ENCODE measurements at regions not wholly inside any gene's neighbourhood (a gene's known extent, or its start where the extent isn't known, plus 50 kb on each side); places are given as distances from the start of the nearest gene placed in this dataset.

DNA sequence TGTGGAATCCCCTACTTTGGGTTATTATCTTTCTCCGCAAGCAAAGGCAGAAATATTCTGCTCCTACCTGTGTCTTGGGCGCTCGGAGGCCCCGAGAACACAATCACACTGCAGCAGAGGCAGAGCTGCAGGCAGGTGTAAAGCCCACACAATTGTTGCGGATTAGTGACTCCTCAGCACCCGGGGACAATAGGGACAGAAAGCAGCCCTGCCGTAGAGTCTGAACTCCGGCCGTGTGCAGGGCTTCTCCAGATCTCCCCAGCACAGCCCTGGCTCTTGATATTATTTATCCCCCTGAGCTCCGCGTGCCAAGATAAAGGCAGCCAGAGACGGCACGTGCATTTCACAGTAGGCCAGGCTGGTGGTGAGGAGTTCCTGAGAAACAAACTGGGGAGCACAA lies 229.2 kb downstream of the EN1 start:
- H3K4me3 Mint-ChIP-seq (ENCODE audit: unreplicated experiment): no peak overlapping the region
- peaks cover 7% of the 10 kb centered on the region for H3K4me1 Mint-ChIP-seq (ENCODE audit: low read depth, unreplicated experiment)
- no peaks in the 10 kb centered on the region for H3K36me3 Mint-ChIP-seq (ENCODE audit: low read depth, unreplicated experiment)
- Histone ChIP-seq H2AFZ (ENCODE audit: low read depth, low read length) (no peak overlapping the region), H3K9ac (ENCODE audit: low read length) (no peak overlapping the region), H3K4me3 (ENCODE audit: insufficient read depth, low read depth, low read length) (no peak overlapping the region), H3K36me3 (ENCODE audit: insufficient read depth, low read length) (no peaks in the 10 kb centered on the region), H4K20me1 (ENCODE audit: insufficient read depth, low read length) (no peaks in the 10 kb centered on the region), H3K4me1 (ENCODE audit: insufficient read depth, low read length) (no peaks in the 10 kb centered on the region), H3K4me2 (ENCODE audit: low read length) (no peak overlapping the region), H3K9me3 (ENCODE audit: insufficient read depth, low read depth, low read length) (no peaks in the 10 kb centered on the region), H3K27me3 (ENCODE audit: insufficient read depth, low read length) (peaks cover 4% of the 10 kb centered on the region), H3K27ac (ENCODE audit: low read depth, low read length) (no peak overlapping the region), H3K79me2 (ENCODE audit: insufficient read depth, low read length) (no peaks in the 10 kb centered on the region)
- peaks cover 27% of the 10 kb centered on the region for H3K27me3 Mint-ChIP-seq (ENCODE audit: low read depth, unreplicated experiment)
- H3K9me3 Mint-ChIP-seq (ENCODE audit: unreplicated experiment): peaks cover 3% of the 10 kb centered on the region
- TF ChIP-seq EZH2 (IDR thresholded peaks at IDR 0.05; ENCODE audit: insufficient read depth, low read length): no peak
- TF ChIP-seq, protein P1, sequence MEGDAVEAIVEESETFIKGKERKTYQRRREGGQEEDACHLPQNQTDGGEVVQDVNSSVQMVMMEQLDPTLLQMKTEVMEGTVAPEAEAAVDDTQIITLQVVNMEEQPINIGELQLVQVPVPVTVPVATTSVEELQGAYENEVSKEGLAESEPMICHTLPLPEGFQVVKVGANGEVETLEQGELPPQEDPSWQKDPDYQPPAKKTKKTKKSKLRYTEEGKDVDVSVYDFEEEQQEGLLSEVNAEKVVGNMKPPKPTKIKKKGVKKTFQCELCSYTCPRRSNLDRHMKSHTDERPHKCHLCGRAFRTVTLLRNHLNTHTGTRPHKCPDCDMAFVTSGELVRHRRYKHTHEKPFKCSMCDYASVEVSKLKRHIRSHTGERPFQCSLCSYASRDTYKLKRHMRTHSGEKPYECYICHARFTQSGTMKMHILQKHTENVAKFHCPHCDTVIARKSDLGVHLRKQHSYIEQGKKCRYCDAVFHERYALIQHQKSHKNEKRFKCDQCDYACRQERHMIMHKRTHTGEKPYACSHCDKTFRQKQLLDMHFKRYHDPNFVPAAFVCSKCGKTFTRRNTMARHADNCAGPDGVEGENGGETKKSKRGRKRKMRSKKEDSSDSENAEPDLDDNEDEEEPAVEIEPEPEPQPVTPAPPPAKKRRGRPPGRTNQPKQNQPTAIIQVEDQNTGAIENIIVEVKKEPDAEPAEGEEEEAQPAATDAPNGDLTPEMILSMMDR (IDR thresholded peaks at IDR 0.05; ENCODE audit: insufficient read depth, low read depth, low read length): no peak
- no peak overlapping the region for H3K27ac Mint-ChIP-seq (ENCODE audit: unreplicated experiment)
- FAIRE-seq (no peak), DNase-seq (ENCODE audit: low read depth) (no peak)

DNA sequence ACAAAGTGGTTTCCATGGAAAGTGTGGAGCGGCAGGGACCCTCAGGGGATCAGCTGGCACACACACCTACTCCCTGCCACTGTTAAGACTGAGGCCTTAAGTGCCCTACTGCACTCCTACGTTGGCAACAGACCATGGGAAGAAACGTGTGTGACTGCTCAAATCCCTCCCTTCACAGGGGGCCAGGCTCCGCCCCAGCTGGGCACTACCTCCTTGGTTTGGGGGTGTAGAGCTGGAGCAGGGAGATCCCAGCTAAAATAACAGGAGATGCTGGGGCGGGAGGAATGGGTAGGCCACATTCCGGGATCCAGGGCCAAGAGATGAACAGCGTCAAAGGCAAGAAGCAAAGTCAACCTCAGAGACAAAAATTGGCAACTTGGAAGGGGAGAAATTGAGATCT lies 231.0 kb downstream of the EN1 start:
- peaks cover 3% of the 10 kb centered on the region for H3K9me3 Mint-ChIP-seq (ENCODE audit: unreplicated experiment)
- no peaks in the 10 kb centered on the region for H3K36me3 Mint-ChIP-seq (ENCODE audit: low read depth, unreplicated experiment)
- peaks cover 35% of the 10 kb centered on the region for H3K27me3 Mint-ChIP-seq (ENCODE audit: low read depth, unreplicated experiment)
- H3K4me3 Mint-ChIP-seq (ENCODE audit: unreplicated experiment): no peak overlapping the region
- H3K4me1 Mint-ChIP-seq (ENCODE audit: low read depth, unreplicated experiment): peaks cover 7% of the 10 kb centered on the region
- no peak overlapping the region for H3K27ac Mint-ChIP-seq (ENCODE audit: unreplicated experiment)
- H3K4me1 ChIP-seq (ENCODE audit: insufficient read depth, low read length): no peaks in the 10 kb centered on the region
- H3K79me2 ChIP-seq (ENCODE audit: insufficient read depth, low read length): no peaks in the 10 kb centered on the region
- H3K27me3 ChIP-seq (ENCODE audit: insufficient read depth, low read length): peaks cover 4% of the 10 kb centered on the region
- FAIRE-seq (no peak), DNase-seq (ENCODE audit: low read depth) (no peak)
- H3K9me3 ChIP-seq (ENCODE audit: insufficient read depth, low read depth, low read length): no peaks in the 10 kb centered on the region
- no peak overlapping the region for H3K27ac ChIP-seq (ENCODE audit: low read depth, low read length)
- no peak overlapping the region for H3K9ac ChIP-seq (ENCODE audit: low read length)
- TF ChIP-seq EZH2 (IDR thresholded peaks at IDR 0.05; ENCODE audit: insufficient read depth, low read length): no peak
- no peaks in the 10 kb centered on the region for H3K36me3 ChIP-seq (ENCODE audit: insufficient read depth, low read length)
- H4K20me1 ChIP-seq (ENCODE audit: insufficient read depth, low read length): no peaks in the 10 kb centered on the region
- no peak overlapping the region for H2AFZ ChIP-seq (ENCODE audit: low read depth, low read length)
- no peak overlapping the region for H3K4me3 ChIP-seq (ENCODE audit: insufficient read depth, low read depth, low read length)
- no peak overlapping the region for H3K4me2 ChIP-seq (ENCODE audit: low read length)

DNA sequence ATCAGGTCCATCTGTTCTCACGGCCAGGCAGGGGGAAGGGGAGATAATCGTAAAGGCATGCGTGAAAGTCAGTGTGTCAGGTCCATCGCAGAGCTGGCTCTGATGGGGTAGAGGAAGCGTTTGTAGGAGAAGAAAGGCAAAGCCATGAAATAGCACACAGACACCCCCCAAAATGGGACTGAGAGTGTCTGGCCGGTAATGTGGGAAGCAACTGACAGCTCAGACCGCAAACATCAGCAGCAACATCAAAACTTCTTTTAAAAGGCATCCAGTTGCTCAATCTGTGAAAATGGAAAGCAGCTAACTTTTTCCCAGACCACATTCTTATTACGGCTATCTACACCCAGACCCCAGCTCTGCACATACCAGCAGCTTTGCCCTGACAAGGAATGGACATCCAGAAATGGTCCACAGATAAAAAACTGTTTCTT lies 232.6 kb downstream of the EN1 start:
- Mint-ChIP-seq H3K27ac (ENCODE audit: unreplicated experiment) (no peak overlapping the region), H3K27me3 (ENCODE audit: low read depth, unreplicated experiment) (peaks cover 32% of the 10 kb centered on the region), H3K9me3 (ENCODE audit: unreplicated experiment) (peaks cover 3% of the 10 kb centered on the region), H3K4me1 (ENCODE audit: low read depth, unreplicated experiment) (peaks cover 7% of the 10 kb centered on the region), H3K36me3 (ENCODE audit: low read depth, unreplicated experiment) (no peaks in the 10 kb centered on the region), H3K4me3 (ENCODE audit: unreplicated experiment) (no peak overlapping the region)
- H3K4me2 ChIP-seq (ENCODE audit: low read length): no peak overlapping the region
- no peak overlapping the region for H2AFZ ChIP-seq (ENCODE audit: low read depth, low read length)
- no peak overlapping the region for H3K27ac ChIP-seq (ENCODE audit: low read depth, low read length)
- H3K4me3 ChIP-seq (ENCODE audit: insufficient read depth, low read depth, low read length): no peak overlapping the region
- H3K79me2 ChIP-seq (ENCODE audit: insufficient read depth, low read length): no peaks in the 10 kb centered on the region
- no peaks in the 10 kb centered on the region for H3K4me1 ChIP-seq (ENCODE audit: insufficient read depth, low read length)
- DNase-seq (ENCODE audit: low read depth): peak; percentile 46
- no peak overlapping the region for H3K9ac ChIP-seq (ENCODE audit: low read length)
- no peaks in the 10 kb centered on the region for H3K36me3 ChIP-seq (ENCODE audit: insufficient read depth, low read length)
- no peaks in the 10 kb centered on the region for H4K20me1 ChIP-seq (ENCODE audit: insufficient read depth, low read length)
- TF ChIP-seq, protein P1 (IDR thresholded peaks at IDR 0.05; ENCODE audit: insufficient read depth, low read depth, low read length): no peak
- TF ChIP-seq EZH2 (IDR thresholded peaks at IDR 0.05; ENCODE audit: insufficient read depth, low read length): no peak
- H3K27me3 ChIP-seq (ENCODE audit: insufficient read depth, low read length): peaks cover 4% of the 10 kb centered on the region
- H3K9me3 ChIP-seq (ENCODE audit: insufficient read depth, low read depth, low read length): no peaks in the 10 kb centered on the region
- no peak for FAIRE-seq
